Hematopoietic multipotent progenitor cell (in vitro differentiated cells): ENCODE measurements at regions not wholly inside any gene's neighbourhood (a gene's known extent, or its start where the extent isn't known, plus 50 kb on each side); places are given as distances from the start of the nearest gene placed in this dataset.
"Not testable (repeated sequence)": the region's sequence is repeated elsewhere in the genome, so short reads cannot be mapped to it uniquely, and the experiment has no call there.

Experiments
- DNase-seq, 3 donors: peaks; one replicate each; pipeline ENCODE4 v3.0.0-alpha.2; 2011 to 2015; ENCODE audit warnings: low read depth in 2 of 3, low spot score in 2 of 3

DNA sequence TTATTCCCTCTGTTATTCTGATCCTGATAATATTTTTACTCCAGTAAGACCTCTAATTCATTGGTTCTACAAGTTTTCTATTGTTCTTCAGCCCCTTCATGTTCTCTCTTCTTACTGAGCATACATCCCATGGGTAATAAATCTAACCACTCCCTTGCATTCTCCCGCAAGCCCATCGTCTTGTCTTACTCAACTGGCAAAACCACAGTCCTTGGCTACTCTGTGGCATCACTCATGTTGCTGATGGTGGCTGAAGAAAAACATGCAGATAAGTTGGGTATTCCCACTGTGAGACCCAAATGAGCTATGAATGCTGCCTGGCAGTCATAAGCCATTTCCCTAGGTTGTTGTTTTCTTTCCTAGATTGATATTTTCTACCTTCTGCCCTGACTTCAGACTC is 402.2 kb upstream of the AADAT start:
- DNase-seq = no peak

DNA sequence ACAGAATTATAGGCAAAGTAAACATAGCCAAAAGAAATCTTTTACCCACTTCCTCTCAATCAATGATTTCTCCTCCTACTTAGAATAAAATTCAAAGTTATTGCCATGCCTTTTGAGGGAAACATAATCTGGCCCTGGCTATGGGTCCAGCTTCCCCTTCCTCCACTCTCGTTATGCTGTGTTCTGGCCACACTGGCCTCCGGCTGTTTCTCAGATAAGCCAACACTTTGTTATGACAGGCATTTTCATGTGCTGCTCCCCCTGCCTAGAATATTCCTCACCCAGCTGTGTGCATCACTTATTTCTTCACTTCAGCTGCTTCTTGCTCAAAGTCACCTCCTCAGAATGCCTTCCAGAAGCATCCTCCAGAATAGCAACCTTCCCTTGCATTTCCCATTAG is 386.6 kb upstream of the AADAT start:
- DNase-seq = no peak

DNA sequence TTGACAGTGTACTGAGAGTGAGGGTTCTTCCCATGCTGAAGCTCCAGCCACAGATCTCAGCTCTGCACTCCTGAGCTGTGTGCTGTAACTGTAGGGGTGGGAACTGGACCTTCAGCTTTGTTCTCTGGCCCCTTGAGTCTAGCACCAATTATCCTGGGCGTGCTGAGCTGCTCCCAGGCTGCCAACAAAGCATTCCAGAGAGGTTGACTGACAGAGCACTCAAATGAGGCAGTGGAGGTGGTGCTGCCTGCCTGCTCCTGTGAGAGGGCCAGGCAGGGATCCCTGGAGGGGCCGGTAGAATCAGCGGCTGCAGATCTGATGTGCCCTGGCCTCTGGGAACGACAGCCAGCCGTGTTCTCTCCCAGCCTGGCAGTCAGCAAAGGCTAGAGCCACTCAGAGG is 375.7 kb upstream of the AADAT start:
- no peak for DNase-seq

- no peak for DNase-seq
These were observed 374.9 kb upstream of the AADAT start for GRCh38 chr4:170464614-170465197.

GRCh38 chr4:170446782-170447181 is 357.0 kb upstream of the AADAT start:
- no peak for DNase-seq

DNA sequence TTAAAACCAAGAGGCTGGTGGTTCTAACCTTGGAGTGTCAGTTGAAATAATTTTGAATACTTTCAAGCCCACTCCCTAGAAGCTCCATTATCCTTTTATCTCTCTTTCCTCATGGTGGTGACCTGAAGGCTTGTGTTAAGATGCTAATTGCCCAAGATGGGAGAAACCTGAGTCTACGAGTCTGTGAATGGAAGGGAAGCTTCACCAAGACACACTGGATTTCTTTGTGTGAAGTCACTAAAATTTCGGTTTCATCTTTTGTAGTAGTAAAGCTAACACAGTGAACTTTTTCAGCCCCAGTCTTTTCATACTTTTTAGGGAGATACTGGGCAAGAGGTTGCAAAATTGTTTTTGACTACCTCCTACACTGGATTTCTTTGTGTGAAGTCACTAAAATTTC is 351.4 kb upstream of the AADAT start:
- DNase-seq = not testable (repeated sequence)

GRCh38 chr4:170428929-170429328 is 339.2 kb upstream of the AADAT start:
- DNase-seq = no peak

- DNase-seq = no peak
These were observed 335.9 kb upstream of the AADAT start for GRCh38 chr4:170425521-170426143.

- no peak for DNase-seq
These were observed 335.3 kb upstream of the AADAT start for GRCh38 chr4:170425040-170425439.

GRCh38 chr4:170423137-170423536 is 333.4 kb upstream of the AADAT start:
- no peak for DNase-seq

- DNase-seq = no peak
These were observed 330.5 kb upstream of the AADAT start for GRCh38 chr4:170420255-170420693.

DNA sequence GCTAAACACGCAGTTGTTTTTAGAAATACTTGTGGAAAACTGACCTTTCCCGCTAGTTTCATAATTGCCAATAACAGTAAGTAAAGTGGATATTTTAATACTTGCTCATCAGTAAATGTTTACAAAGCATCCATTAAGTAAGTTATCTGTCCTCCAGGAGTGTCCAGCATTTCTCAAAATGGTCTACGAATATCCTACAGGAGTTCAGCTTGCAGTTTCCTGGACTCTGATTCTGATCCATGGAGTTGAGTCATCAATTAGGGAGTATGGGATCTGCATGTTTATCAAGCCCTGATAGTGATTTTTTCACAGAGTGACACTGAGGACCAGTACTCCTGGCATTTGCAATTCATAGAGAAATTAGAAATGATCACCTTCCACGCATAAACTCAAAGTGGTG is 325.2 kb upstream of the AADAT start:
- DNase-seq = no peak

GRCh38 chr4:170414360-170414759 is 324.6 kb upstream of the AADAT start:
- no peak for DNase-seq

DNA sequence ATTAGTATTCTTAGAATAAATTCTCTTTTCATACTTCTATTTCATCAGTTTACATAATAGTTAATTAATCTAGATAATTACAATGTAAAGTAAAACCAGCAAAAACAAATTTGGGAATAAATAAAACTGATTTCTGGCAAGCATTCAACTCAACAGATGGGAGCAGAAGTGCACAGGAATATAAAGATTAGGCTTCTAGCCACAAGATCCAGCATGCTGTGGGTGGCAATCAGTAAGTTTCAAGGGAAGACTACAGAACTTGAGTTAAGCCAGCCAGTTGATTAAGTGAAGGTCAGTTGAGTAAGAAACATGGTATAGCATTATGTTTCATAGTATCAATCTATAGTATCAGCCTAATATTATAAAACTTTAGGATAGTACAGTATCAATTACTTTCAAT is 324.2 kb upstream of the AADAT start:
- DNase-seq = no peak

- DNase-seq = no peak
These were observed 310.6 kb upstream of the AADAT start for GRCh38 chr4:170400361-170400760.

DNA sequence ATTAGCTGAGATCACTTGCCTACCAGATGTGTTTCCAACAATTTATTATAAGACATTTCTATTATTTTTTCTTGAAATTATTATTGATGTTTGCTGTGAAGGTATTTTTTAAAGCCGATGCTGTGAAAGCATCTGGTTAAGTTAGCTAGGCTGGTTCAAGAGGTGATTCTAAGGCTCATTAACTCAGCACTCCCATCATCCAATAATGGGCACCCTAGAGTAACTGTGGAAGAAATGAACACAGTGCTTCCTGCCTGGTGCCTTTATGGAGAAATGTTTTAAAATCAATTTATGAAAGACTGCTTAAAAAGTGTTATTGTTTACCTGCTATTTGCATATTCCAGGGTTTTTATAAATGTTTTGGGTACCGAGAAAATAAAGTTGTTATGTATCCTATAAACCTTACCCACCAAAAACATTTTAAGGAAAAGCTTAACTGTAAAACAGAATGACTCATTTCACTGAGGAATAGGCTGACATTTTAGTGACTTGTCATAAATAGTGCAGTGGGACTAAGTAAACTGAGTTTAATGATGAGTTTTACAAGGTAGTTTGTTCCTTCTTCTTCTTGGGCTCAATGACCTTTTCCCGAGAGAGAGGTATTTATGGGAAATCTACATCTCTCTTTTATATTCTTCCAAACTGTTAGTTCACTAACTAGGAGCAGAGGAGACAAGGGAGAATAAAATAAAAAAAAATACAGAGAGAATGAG is 310.0 kb upstream of the AADAT start:
- DNase-seq = no peak

- DNase-seq = no peak
These were observed 308.5 kb upstream of the AADAT start for GRCh38 chr4:170398218-170398617.

- no peak for DNase-seq
These were observed 306.0 kb upstream of the AADAT start for GRCh38 chr4:170395773-170396172.

DNA sequence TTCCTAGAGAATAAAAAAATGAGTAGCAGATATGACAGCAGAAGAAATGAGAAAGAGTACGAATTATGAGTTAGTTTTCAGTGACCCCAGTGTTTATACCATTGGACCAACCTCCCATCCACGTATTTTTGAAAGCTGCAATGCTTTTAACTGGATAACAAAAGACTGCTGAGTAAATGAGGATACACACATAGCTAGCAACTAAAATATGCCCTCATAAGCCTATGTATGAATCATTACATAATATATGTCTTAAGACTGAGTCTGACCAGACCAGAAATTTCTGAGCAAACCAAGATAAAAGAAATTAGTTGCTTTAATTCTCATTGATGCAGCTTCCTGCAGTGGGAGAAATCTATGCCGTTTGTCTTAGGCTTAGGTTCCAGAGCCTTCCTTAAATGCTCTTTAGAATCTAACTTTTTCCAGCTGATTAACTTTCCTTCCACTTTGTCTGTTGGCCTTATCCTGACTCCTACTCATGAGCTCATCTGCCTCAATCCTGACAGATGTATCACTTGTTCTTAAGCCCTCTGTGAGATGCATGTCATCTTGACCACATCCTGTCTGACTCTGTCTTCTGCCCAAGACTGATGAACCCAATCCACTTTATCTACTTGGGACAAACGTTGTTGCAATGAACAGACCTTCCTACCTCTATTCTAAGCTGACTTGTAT is 301.4 kb upstream of the AADAT start:
- no peak for DNase-seq

- DNase-seq = no peak
These were observed 299.7 kb upstream of the AADAT start for GRCh38 chr4:170389411-170389810.

GRCh38 chr4:170388255-170388654 is 298.5 kb upstream of the AADAT start:
- DNase-seq = no peak

DNA sequence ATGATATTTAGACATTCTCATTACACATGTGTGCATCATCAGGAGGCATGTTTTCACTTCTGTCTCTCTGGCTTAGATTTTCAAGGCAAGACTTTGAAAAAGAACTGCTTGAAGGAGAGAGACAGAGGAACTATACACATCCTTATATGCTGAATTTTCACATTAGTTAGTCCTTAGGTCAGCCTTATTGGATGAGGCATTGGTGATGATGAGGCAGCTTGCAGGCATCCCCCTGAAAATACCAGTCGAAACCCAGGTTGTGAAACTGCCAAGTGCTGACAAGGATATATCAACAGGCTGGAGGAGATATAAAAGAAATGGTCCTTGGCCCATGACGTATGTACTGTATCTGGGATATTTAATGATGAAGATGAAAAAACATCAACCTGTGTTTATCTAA is 297.2 kb upstream of the AADAT start:
- DNase-seq = no peak
